K562 (cell line): ENCODE measurements at regions not wholly inside any gene's neighbourhood (a gene's known extent, or its start where the extent isn't known, plus 50 kb on each side); places are given as distances from the start of the nearest gene placed in this dataset.

Experiments
- ATAC-seq: fragments of 200-7000 bp; cut with Tn5 transposase; 3 replicates; pipeline ENCODE4 v1.9.1; 2020; ENCODE audit warnings: moderate library complexity
- BruUV-seq: library from RNA; stranded (reverse); fragments of 400-500 nt; replicated peaks from 2 replicates; lab custom pipeline; 2021; lab: Mats Ljungman, UMichigan
- CTCF ChIA-PET: fragments of 300-600 bp; formaldehyde crosslinking; extraction: SDS; loops from one replicate; lab custom pipeline; 2021; ENCODE audit warnings: low intra/inter-chr PET ratio; lab: Yijun Ruan, JAX
- POLR2A ChIA-PET: fragments of 300-600, 350-650 bp; sonication (Branson Sonifier 250); formaldehyde crosslinking; extraction: SDS; loops from one replicate; lab custom pipeline; 2021; ENCODE audit warnings: antibody characterized with exemption, inconsistent platforms; lab: Yijun Ruan, JAX
- DNase-seq, 4 experiments: peaks; one replicate each; pipeline versions ENCODE4 v3.0.0 to v3.0.0-alpha.2; 2011 to 2018; ENCODE audit warnings: low spot score in 3 of 4, mixed read lengths in 3 of 4; ENCODE audit errors: extremely low read depth in 1 of 4
- FAIRE-seq: peaks from 2 replicates; lab custom pipeline; 2011; peaks lifted over from hg19 to GRCh38; lab: Jason Lieb, UNC
- H2AFZ ChIP-seq: 2 replicates; pipeline ENCODE4 v1.6.0; 2011; ENCODE audit warnings: low read depth, low read length, control low read depth, inconsistent platforms
- H3K27ac ChIP-seq: fragments of 200-600 bp; 3 replicates; pipeline ENCODE4 v1.8.0; 2011; ENCODE audit warnings: low read depth, mild to moderate bottlenecking, control low read depth, inconsistent platforms, low read length, moderate library complexity, mixed read lengths; ENCODE audit errors: extremely low read depth
- H3K27me3 ChIP-seq, 2 experiments: fragments of 300-600 bp in 1 of 2; 2 replicates in 1 of 2; 3 replicates in 1 of 2; pipeline versions ENCODE4 v1.6.0 to v1.8.0; 2011; ENCODE audit warnings: inconsistent platforms in 2 of 2, low read length in 2 of 2, mild to moderate bottlenecking in 1 of 2, mixed read lengths in 1 of 2, moderate library complexity in 1 of 2; ENCODE audit not compliant: control insufficient read depth in 2 of 2, insufficient read depth in 2 of 2
- H3K36me3 ChIP-seq: fragments of 300-600 bp; 3 replicates; pipeline ENCODE4 v1.8.0; 2011; ENCODE audit warnings: mild to moderate bottlenecking, low read length, inconsistent platforms; ENCODE audit not compliant: control insufficient read depth, insufficient read depth
- H3K4me1 ChIP-seq, 2 experiments: fragments of 200-600 bp in 1 of 2; replicated peaks in 1 of 2; 2 replicates in 1 of 2; 3 replicates in 1 of 2; pipeline versions ENCODE4 v1.5.1 to v1.8.0; 2011; ENCODE audit warnings: inconsistent platforms in 2 of 2, low read length in 2 of 2, mild to moderate bottlenecking in 1 of 2, mixed read lengths in 1 of 2, moderate library complexity in 1 of 2; ENCODE audit not compliant: control insufficient read depth in 2 of 2, insufficient read depth in 2 of 2
- H3K4me2 ChIP-seq: 2 replicates; pipeline ENCODE4 v1.6.1; 2011; ENCODE audit warnings: low read length, control low read depth, inconsistent platforms, mixed read lengths; ENCODE audit not compliant: insufficient read depth
- H3K4me3 ChIP-seq: fragments of 200-600 bp; sonication (generic), shearing (Covaris generic); 2 replicates; pipeline ENCODE4 v1.5.1; 2016; ENCODE audit warnings: control low read depth, inconsistent platforms
- H3K79me2 ChIP-seq: fragments of 200-600 bp; 3 replicates; pipeline ENCODE4 v1.8.0; 2011; ENCODE audit warnings: low read length, inconsistent platforms; ENCODE audit not compliant: control insufficient read depth, insufficient read depth
- H3K9ac ChIP-seq, 2 experiments: 2 replicates each; pipeline versions ENCODE4 v1.6.0 to v1.6.1; 2011; ENCODE audit warnings: low read depth in 2 of 2, low read length in 2 of 2, control low read depth in 1 of 2, inconsistent platforms in 1 of 2, mild to moderate bottlenecking in 1 of 2, mixed read lengths in 1 of 2; ENCODE audit not compliant: insufficient read depth in 1 of 2
- H3K9me1 ChIP-seq: one replicate; pipeline ENCODE4 v1.6.0; 2011; ENCODE audit warnings: inconsistent platforms, mild to moderate bottlenecking, low read length, moderate library complexity; ENCODE audit not compliant: control insufficient read depth, insufficient read depth
- H3K9me3 ChIP-seq: replicated peaks from 2 replicates; pipeline ENCODE4 v1.5.1; 2011; ENCODE audit warnings: low read depth, low read length, inconsistent platforms; ENCODE audit not compliant: control insufficient read depth, insufficient read depth
- H4K20me1 ChIP-seq: replicated peaks from 2 replicates; pipeline ENCODE4 v1.6.1; 2011; ENCODE audit warnings: low read length, inconsistent platforms, mixed read lengths; ENCODE audit not compliant: control insufficient read depth, insufficient read depth
- BHLHE40 ChIP-seq: IDR thresholded peaks from 2 replicates; pipeline ENCODE4 v1.6.1; 2011; ENCODE audit warnings: low read length, improper control_type of control experiment
- BRD9 ChIP-seq: fragments of 450-650 bp; IDR thresholded peaks from 2 replicates; pipeline ENCODE4 v1.6.1; 2018; ENCODE audit warnings: low read depth; ENCODE audit not compliant: partially characterized antibody
- DIDO1 ChIP-seq: fragments of 450-650 bp; IDR thresholded peaks from 2 replicates; pipeline ENCODE4 v1.6.1; 2016; ENCODE audit warnings: low read depth, missing biosample characterization, missing genetic modification characterization
- GTF3C2 ChIP-seq: IDR thresholded peaks from 3 replicates; pipeline ENCODE4 v1.6.1; 2011; ENCODE audit warnings: borderline replicate concordance, mild to moderate bottlenecking, moderate library complexity; ENCODE audit not compliant: insufficient read length; ENCODE audit errors: extremely low read depth
- KLF13 ChIP-seq: fragments of 450-650 bp; IDR thresholded peaks from 2 replicates; pipeline ENCODE4 v1.6.1; 2016; ENCODE audit warnings: missing genetic modification characterization, low read depth, mild to moderate bottlenecking, missing compliant biosample characterization, moderate library complexity, borderline replicate concordance
- LCOR ChIP-seq: sonication (generic); formaldehyde crosslinking; IDR thresholded peaks from 2 replicates; pipeline ENCODE4 v1.8.0; 2022; ENCODE audit warnings: mild to moderate bottlenecking, missing genetic modification reagents
- MEIS2 ChIP-seq: fragments of 450-650 bp; IDR thresholded peaks from 2 replicates; pipeline ENCODE4 v1.6.1; 2014; ENCODE audit warnings: mild to moderate bottlenecking; ENCODE audit not compliant: partially characterized antibody
- NFE2 ChIP-seq: IDR thresholded peaks from 2 replicates; pipeline ENCODE4 v1.6.1; 2014; ENCODE audit warnings: antibody characterized with exemption, low read depth
- NUFIP1 ChIP-seq: fragments of 450-650 bp; IDR thresholded peaks from 2 replicates; pipeline ENCODE4 v1.6.1; 2018; ENCODE audit not compliant: partially characterized antibody
- PBX2 ChIP-seq, 2 experiments: IDR thresholded peaks in 1 of 2; conservative IDR thresholded peaks in 1 of 2; 2 replicates each; pipeline ENCODE4 v1.6.1; 2016; ENCODE audit warnings: low read depth in 2 of 2, mild to moderate bottlenecking in 1 of 2, missing compliant biosample characterization in 1 of 2, missing genetic modification characterization in 1 of 2, moderate library complexity in 1 of 2
- PKNOX1 ChIP-seq: fragments of 450-650 bp; IDR thresholded peaks from 2 replicates; pipeline ENCODE4 v1.6.1; 2016
- SOX6 ChIP-seq: fragments of 450-650 bp; IDR thresholded peaks from 2 replicates; pipeline ENCODE4 v1.6.1; 2014; ENCODE audit warnings: mild to moderate bottlenecking
- ZNF655 ChIP-seq: fragments of 250-450 bp; sonication (Bioruptor Pico); IDR thresholded peaks from 2 replicates; pipeline ENCODE4 v1.5.0; 2021
- ZNF764 ChIP-seq: fragments of 250-450 bp; sonication (Bioruptor Pico); IDR thresholded peaks from 2 replicates; pipeline ENCODE4 v1.4.0; 2020; ENCODE audit warnings: low read depth, mild to moderate bottlenecking, moderate library complexity
- WGBS: fragments of 100-300 bp; shearing (Covaris generic); methylation state at CpG from one replicate; pipeline ENCODE4 v1.1.6; 2016; ENCODE audit warnings: low coverage, mixed read lengths; ENCODE audit not compliant: insufficient coverage; ENCODE audit errors: missing lambda C conversion rate; 5-methylcytosine and 5-hydroxymethylcytosine counted together
- in situ Hi-C: fragments of 300-500 bp; cut with MboI; formaldehyde crosslinking; loops from 4 replicates; pipeline ENCODE4 v1.15.0; 2018; ENCODE audit warnings: inconsistent platforms, mixed read lengths
- intact Hi-C: fragments of 100-400 bp; cut with micrococcal nuclease; formaldehyde crosslinking; loops from 2 replicates; pipeline ENCODE4 v1.14.2; 2022

GRCh38 chr7:12474035-12474434 lies 70.4 kb upstream of the VWDE start:
- in situ Hi-C loops, result no loop called here
- H2AFZ ChIP-seq, result peak overlapping the region; percentile 81
- no peaks in the 10 kb centered on the region for H3K79me2 ChIP-seq
- no peak overlapping the region for H3K4me3 ChIP-seq
- intact Hi-C loops, result no loop called here
- 13% methylated on average over 3 of the region's 4 CpGs for WGBS
- ChIA-PET POLR2A (interaction anchor here (1.6 kb wide), 1 partner anchor 14 kb away, joined by 5 read pairs; no protein-coding TSS in a partner anchor), CTCF (no interaction called here)
- ATAC-seq (peak; percentile 44; the same call in 2 of the 3 replicates), DNase-seq (peak in 2 of 4 experiments; percentile 17 to 30), FAIRE-seq (no peak)
- H3K27ac ChIP-seq, result peak overlapping the region; percentile 17; the same call in 1 of the 3 replicates
- no peaks in the 10 kb centered on the region for H3K36me3 ChIP-seq
- H4K20me1 ChIP-seq, result no peaks in the 10 kb centered on the region
- H3K4me1 ChIP-seq, result peaks cover 0 to 13% of the 10 kb centered on the region in 2 experiments; a peak in 2 of 5 replicates
- H3K27me3 ChIP-seq, result no peaks in the 10 kb centered on the region
- no peaks in the 10 kb centered on the region for H3K9me1 ChIP-seq
- H3K9ac ChIP-seq, result no peak overlapping the region; a peak in 1 of 4 replicates
- no TSS peak for BruUV-seq
- no peak overlapping the region; the same call in 1 of the 2 replicates for H3K4me2 ChIP-seq
- H3K9me3 ChIP-seq, result no peaks in the 10 kb centered on the region
- TF ChIP-seq ZNF655 (CRISPR knock-in tag) (no peak), NFE2 (no peak), ZNF764 (CRISPR knock-in tag) (no peak), DIDO1 (tag) (no peak), BRD9 (no peak), PKNOX1 (0 out of 2 replicates have a peak, but pooled peaks have one; percentile 48), NUFIP1 (no peak), LCOR (CRISPR knock-in tag) (no peak), PBX2 (CRISPR knock-in tag; IDR thresholded peaks at IDR 0.05; ENCODE audit: low read depth) (no peak), PBX2 (tag; conservative IDR thresholded peaks at IDR 0.05; ENCODE audit: low read depth) (peak; percentile 60; the same call in 1 of the 2 replicates), KLF13 (tag) (no peak), MEIS2 (peak; percentile 71), BHLHE40 (no peak), GTF3C2 (no peak), SOX6 (no peak)
